ENCODE measurements at regions not wholly inside any gene's neighbourhood (a gene's known extent, or its start where the extent isn't known, plus 50 kb on each side); places are given as distances from the start of the nearest gene placed in this dataset.
A peak's percentile ranks its signal among the peaks of the same experiment; 100 is the strongest.
"Not testable (repeated sequence)": the region's sequence is repeated elsewhere in the genome, so short reads cannot be mapped to it uniquely, and the experiment has no call there.

DNA sequence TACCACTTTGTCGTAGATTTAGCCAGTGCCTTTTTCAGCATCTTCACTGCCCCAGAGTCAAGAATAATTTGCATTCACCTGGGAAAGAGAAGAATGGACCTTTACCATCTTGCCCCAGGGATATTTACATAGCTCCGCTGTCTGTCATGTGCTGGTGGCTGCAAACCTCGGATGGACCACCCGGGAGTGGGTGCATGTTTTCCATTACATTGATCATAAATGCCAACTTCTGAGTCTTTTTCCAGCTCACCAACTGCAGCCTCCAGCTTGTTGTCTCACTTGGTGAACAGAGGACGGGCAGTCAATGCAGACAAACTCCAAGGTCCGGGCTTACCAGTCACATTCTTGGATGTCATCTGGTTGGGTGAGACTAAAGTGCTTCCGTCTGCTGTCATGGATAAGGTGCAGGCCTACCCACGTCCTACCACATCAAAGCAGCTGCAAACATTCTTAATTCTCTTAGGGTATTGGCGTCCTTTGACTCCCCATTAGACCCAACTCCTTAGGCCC, 155.8 kb upstream of the APC start:
- peaks cover 27% of the 10 kb centered on the region for H3K4me1 Mint-ChIP-seq
- peaks cover 5% of the 10 kb centered on the region for H3K9me3 Mint-ChIP-seq
- no peaks in the 10 kb centered on the region for H3K27me3 Mint-ChIP-seq (ENCODE audit: low read depth)
- no peak for DNase-seq (ENCODE audit: low spot score in 2 of 2, unreplicated experiment in 2 of 2)
- no peak overlapping the region for H3K4me3 Mint-ChIP-seq
- no peak for TF ChIP-seq CTCF (IDR thresholded peaks at IDR 0.05; ENCODE audit: unreplicated experiment)
- no peaks in the 10 kb centered on the region for H3K36me3 Mint-ChIP-seq
- H3K27ac Mint-ChIP-seq = no peak overlapping the region

GRCh38 chr5:112583166-112583565, 154.5 kb upstream of the APC start:
- H3K9me3 Mint-ChIP-seq = peaks cover 12% of the 10 kb centered on the region
- H3K36me3 Mint-ChIP-seq = peaks cover 5% of the 10 kb centered on the region
- H3K4me1 Mint-ChIP-seq = peaks cover 27% of the 10 kb centered on the region
- H3K27me3 Mint-ChIP-seq (ENCODE audit: low read depth) = no peaks in the 10 kb centered on the region
- TF ChIP-seq CTCF (IDR thresholded peaks at IDR 0.05; ENCODE audit: unreplicated experiment) = no peak
- no peak overlapping the region for H3K27ac Mint-ChIP-seq
- no peak for DNase-seq (ENCODE audit: low spot score in 2 of 2, unreplicated experiment in 2 of 2)
- H3K4me3 Mint-ChIP-seq = no peak overlapping the region

DNA sequence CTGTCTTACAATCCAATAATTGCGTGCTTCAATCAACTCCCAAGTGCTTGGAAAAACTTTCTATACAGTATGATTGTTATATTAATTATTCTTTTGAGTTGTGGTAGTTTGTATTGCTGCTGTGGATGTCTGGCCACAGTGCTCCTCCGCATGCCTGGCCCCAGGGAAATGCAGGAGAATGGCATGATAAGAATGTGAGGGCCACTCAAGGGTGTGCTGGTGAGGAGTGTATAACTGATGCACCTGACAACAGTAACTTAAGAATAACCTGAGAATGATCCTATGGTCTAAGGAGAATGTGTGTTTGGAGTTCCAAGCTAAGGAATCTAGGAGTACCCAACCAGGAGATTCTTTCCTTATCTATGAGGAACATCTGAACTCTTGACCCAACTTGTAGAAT, 152.9 kb upstream of the APC start:
- Mint-ChIP-seq H3K4me1 (peaks cover 24% of the 10 kb centered on the region), H3K27me3 (ENCODE audit: low read depth) (no peaks in the 10 kb centered on the region), H3K9me3 (peaks cover 22% of the 10 kb centered on the region), H3K4me3 (no peak overlapping the region), H3K36me3 (peaks cover 8% of the 10 kb centered on the region), H3K27ac (peak overlapping the region; percentile 66)
- DNase-seq (ENCODE audit: low spot score in 2 of 2, unreplicated experiment in 2 of 2) = no peak
- no peak for TF ChIP-seq CTCF (IDR thresholded peaks at IDR 0.05; ENCODE audit: unreplicated experiment)

GRCh38 chr5:112586596-112587062, 151.1 kb upstream of the APC start:
- H3K4me1 Mint-ChIP-seq = peaks cover 22% of the 10 kb centered on the region
- peaks cover 27% of the 10 kb centered on the region for H3K9me3 Mint-ChIP-seq
- no peak overlapping the region for H3K4me3 Mint-ChIP-seq
- TF ChIP-seq CTCF (IDR thresholded peaks at IDR 0.05; ENCODE audit: unreplicated experiment) = no peak
- H3K27ac Mint-ChIP-seq = no peak overlapping the region
- no peaks in the 10 kb centered on the region for H3K27me3 Mint-ChIP-seq (ENCODE audit: low read depth)
- no peak for DNase-seq (ENCODE audit: low spot score in 2 of 2, unreplicated experiment in 2 of 2)
- peaks cover 8% of the 10 kb centered on the region for H3K36me3 Mint-ChIP-seq

DNA sequence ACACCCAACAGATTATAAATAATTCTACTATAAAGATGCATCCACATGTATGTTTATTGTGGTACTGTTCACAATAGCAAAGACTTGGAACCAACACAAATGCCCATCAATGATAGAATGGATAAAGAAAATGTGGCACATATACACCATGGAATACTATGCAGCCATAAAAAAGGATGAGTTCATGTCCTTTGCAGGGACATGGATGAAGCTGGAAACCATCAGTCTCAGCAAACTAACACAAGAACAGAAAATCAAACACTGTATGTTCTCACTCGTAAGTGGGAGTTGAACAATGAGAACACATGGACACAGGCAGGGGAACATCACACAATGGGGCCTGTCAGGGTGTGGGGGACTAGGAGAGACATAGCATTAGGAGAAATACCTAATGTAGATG, 146.8 kb upstream of the APC start:
- H3K27ac Mint-ChIP-seq; H3K4me3 Mint-ChIP-seq; H3K27me3 Mint-ChIP-seq (ENCODE audit: low read depth); DNase-seq (ENCODE audit: low spot score in 2 of 2, unreplicated experiment in 2 of 2); H3K36me3 Mint-ChIP-seq: not testable (repeated sequence)
- peaks cover 27% of the 10 kb centered on the region for H3K9me3 Mint-ChIP-seq
- peaks cover 10% of the 10 kb centered on the region for H3K4me1 Mint-ChIP-seq

DNA sequence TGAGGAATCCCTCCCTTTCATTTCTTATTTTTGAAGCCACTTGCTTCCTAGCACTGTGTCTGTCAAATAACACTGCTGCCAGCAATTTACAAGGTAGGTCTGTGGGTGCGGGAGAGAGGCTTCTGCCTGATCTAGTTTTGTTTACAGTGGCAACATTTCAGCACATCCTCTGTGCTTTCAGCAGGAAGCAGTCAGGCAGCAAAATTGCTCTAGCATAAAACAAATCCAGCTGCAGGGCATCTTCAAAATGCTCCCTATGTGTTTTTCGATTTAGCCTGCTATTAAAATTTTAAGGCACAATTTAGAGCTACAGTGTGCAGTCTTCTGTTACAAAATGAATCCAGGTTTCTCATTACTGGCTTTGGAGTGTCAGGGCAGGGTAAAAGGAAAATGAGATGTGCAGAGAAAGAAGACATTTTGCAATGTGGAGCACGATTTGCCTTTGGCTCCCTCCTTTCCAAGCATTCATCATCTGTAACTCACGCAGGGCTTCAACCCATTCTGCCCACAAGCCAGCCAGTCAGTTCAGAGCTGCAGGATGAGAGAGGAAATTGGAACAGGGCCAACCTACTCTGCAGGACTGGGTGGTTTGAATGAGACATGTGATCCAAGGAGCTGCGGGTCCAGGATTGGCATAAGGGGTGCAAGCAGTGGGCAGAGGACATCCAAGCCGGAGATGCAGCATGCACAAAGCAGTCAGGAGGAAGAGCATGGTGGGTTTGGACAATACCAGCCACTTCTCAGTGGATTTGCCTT, 143.4 kb upstream of the APC start:
- Mint-ChIP-seq H3K4me1 (peaks cover 10% of the 10 kb centered on the region), H3K9me3 (peaks cover 8% of the 10 kb centered on the region), H3K36me3 (no peaks in the 10 kb centered on the region), H3K4me3 (no peak overlapping the region), H3K27me3 (ENCODE audit: low read depth) (peaks cover 9% of the 10 kb centered on the region), H3K27ac (peak overlapping the region; percentile 26)
- no peak for TF ChIP-seq CTCF (IDR thresholded peaks at IDR 0.05; ENCODE audit: unreplicated experiment)
- no peak for DNase-seq (ENCODE audit: low spot score in 2 of 2, unreplicated experiment in 2 of 2)

Measured in mesothelial cell of epicardium (in vitro differentiated cells).